ENCODE measurements at regions not wholly inside any gene's neighbourhood (a gene's known extent, or its start where the extent isn't known, plus 50 kb on each side); places are given as distances from the start of the nearest gene placed in this dataset.

DNA sequence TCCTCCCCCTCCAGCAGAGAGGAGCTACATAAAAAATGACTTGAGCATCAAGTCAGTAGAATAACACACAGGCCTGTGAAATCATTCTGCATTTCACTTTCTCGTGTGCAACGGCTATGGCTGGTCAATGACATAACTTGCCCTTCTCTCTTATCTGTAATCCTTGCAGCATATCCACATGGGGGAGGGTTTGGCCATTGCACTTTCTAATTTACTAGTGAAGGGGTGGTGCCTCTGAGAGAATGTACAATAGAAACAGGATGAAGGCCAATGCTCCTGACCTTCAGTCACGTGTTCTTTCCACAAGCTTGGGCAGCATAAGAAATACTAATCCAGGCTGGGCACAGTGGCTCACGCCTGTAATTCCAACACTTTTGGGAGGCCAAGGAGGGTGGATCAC is 641.0 kb upstream of the ARGLU1 start:
- Histone ChIP-seq H3K27ac (ENCODE audit: low read depth in 1 of 2, low read length in 1 of 2) (no peak overlapping the region), H3K4me3 (no peak overlapping the region), H3K9me3 (ENCODE audit: control insufficient read depth in 4 of 4, insufficient read depth in 3 of 4, low read length in 3 of 4) (no peaks in the 10 kb centered on the region), H3K27me3 (ENCODE audit: control insufficient read depth in 3 of 3, insufficient read depth in 3 of 3, low read length in 2 of 3) (no peaks in the 10 kb centered on the region), H3K4me1 (ENCODE audit: control insufficient read depth in 5 of 5, insufficient read depth in 5 of 5, low read length in 5 of 5) (peaks cover 0 to 18% (median 5%) of the 10 kb centered on the region in 5 donors), H3K36me3 (ENCODE audit: control insufficient read depth in 4 of 4, insufficient read depth in 4 of 4, low read length in 4 of 4) (no peaks in the 10 kb centered on the region), H3K9ac (ENCODE audit: insufficient read depth in 1 of 2, low read length in 2 of 2) (no peak overlapping the region)
- DNase-seq (no peak), ATAC-seq (ENCODE audit: insufficient read depth, low FRiP score) (no peak)
- no peak for TF ChIP-seq CTCF (IDR thresholded peaks at IDR 0.05; ENCODE audit: control extremely low read depth, extremely low read depth)
- WGBS, 2 donors = 57 to 69% methylated on average over 4 of the region's 4 CpGs

DNA sequence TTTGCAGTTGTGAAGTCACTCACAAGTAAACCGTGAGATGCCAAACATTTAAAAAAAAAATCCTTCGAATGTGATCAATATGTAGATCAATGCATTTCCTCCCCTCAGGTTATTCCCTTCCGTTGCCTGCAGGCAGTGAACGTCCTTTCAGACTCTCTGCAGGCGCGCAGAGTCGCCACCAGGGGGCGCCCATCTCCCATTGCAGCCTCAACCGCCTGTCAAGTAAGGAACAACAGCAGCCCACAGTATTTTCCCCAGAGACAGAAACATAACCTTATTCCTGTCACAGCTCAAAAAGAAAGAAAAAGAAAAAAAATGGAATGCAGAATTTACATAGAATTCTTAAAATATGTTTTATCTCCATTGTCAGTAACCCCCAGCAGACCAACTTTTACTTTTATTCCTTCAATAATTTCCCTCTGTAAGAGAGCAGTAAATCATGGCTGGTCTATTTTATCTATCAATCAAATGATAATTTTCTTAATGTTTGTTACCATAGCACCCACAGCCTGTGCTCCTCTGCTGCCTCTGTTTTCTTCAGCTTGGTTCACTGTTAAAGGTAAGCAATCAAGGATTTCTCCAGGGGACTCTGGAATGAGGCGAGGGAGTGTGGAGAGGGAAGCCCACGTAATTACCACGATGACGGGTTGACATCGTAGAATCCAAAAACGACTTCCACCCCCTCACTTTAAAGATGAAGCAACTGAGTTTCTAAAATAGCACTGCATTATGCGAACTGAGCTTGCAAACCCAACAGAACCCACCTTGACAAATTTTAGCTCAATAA is 637.6 kb upstream of the ARGLU1 start:
- WGBS, 2 donors = 34 to 35% methylated on average over 16 of the region's 16 CpGs
- Histone ChIP-seq H3K4me3 (no peak overlapping the region), H3K4me1 (ENCODE audit: control insufficient read depth in 5 of 5, insufficient read depth in 5 of 5, low read length in 5 of 5) (peaks cover 0 to 12% (median 9%) of the 10 kb centered on the region in 5 donors), H3K9ac (ENCODE audit: insufficient read depth in 1 of 2, low read length in 2 of 2) (no peak overlapping the region), H3K27ac (ENCODE audit: low read depth in 1 of 2, low read length in 1 of 2) (no peak overlapping the region), H3K27me3 (ENCODE audit: control insufficient read depth in 3 of 3, insufficient read depth in 3 of 3, low read length in 2 of 3) (no peaks in the 10 kb centered on the region), H3K9me3 (ENCODE audit: control insufficient read depth in 4 of 4, insufficient read depth in 3 of 4, low read length in 3 of 4) (no peaks in the 10 kb centered on the region), H3K36me3 (ENCODE audit: control insufficient read depth in 4 of 4, insufficient read depth in 4 of 4, low read length in 4 of 4) (no peaks in the 10 kb centered on the region)
- peak; percentile 76 to 81 (median 80) for DNase-seq
- ATAC-seq (ENCODE audit: insufficient read depth, low FRiP score) = no peak
- peak; percentile 80 for TF ChIP-seq CTCF (IDR thresholded peaks at IDR 0.05; ENCODE audit: control extremely low read depth, extremely low read depth)

DNA sequence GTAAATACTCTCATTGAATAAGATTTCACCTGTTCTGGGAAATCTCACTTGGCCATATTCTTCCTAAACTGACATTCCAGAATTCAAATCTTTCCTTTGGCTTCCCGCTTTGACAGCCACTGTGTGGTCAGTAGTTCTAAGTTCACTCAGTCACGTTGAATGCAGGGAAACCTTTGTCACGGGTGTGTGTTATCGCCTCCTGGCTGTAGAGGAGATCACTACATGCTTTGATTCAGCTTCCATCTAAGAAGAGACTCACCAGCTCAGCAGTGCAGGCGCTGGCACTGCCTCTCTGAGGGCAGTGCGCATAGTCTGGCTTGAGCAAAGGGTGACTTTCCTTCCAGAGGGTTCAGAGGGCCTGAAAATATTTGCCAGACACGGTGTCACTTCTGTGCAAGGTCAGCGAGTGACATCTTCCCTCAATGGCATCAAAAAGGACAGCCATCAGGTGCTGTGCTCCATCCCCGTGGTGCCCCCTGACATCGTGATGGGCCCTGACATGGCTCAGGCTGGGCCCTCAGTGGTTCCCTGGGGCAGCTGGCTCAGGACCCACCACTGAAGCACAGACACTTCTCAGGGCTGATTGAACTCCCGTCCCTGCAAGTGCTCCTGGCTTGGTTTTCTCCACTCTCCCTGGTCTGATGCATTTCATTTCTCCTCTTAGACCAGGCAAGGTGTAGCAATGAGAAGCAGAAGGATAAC is 635.4 kb upstream of the ARGLU1 start:
- no peak for TF ChIP-seq CTCF (IDR thresholded peaks at IDR 0.05; ENCODE audit: control extremely low read depth, extremely low read depth)
- Histone ChIP-seq H3K4me3 (no peak overlapping the region), H3K9ac (ENCODE audit: insufficient read depth in 1 of 2, low read length in 2 of 2) (no peak overlapping the region), H3K9me3 (ENCODE audit: control insufficient read depth in 4 of 4, insufficient read depth in 3 of 4, low read length in 3 of 4) (no peaks in the 10 kb centered on the region), H3K27ac (ENCODE audit: low read depth in 1 of 2, low read length in 1 of 2) (peak overlapping the region; percentile 2 to 57), H3K27me3 (ENCODE audit: control insufficient read depth in 3 of 3, insufficient read depth in 3 of 3, low read length in 2 of 3) (no peaks in the 10 kb centered on the region), H3K4me1 (ENCODE audit: control insufficient read depth in 5 of 5, insufficient read depth in 5 of 5, low read length in 5 of 5) (peaks cover 0 to 6% (median 0%) of the 10 kb centered on the region in 5 donors), H3K36me3 (ENCODE audit: control insufficient read depth in 4 of 4, insufficient read depth in 4 of 4, low read length in 4 of 4) (no peaks in the 10 kb centered on the region)
- DNase-seq (peak in 1 of 3 donors; percentile 26), ATAC-seq (ENCODE audit: insufficient read depth, low FRiP score) (no peak)
- 72 to 79% methylated on average over 11 of the region's 11 CpGs for WGBS, 2 donors

All from lung (tissue), 11 donors.